GM06990 (cell line): ENCODE measurements at regions not wholly inside any gene's neighbourhood (a gene's known extent, or its start where the extent isn't known, plus 50 kb on each side); places are given as distances from the start of the nearest gene placed in this dataset.

Experiments used
- DNase-seq: peaks from one replicate; pipeline ENCODE4 v3.0.0-alpha.2; 2011; ENCODE audit not compliant: insufficient read length; ENCODE audit errors: extremely low read depth
- H3K27me3 ChIP-seq: replicated peaks from 2 replicates; pipeline ENCODE4 v1.6.0; 2011; ENCODE audit warnings: low read length; ENCODE audit not compliant: control insufficient read depth, insufficient read depth
- H3K36me3 ChIP-seq: 2 replicates; pipeline ENCODE4 v1.5.1; 2011; ENCODE audit warnings: low read length; ENCODE audit not compliant: control insufficient read depth, insufficient read depth
- H3K4me3 ChIP-seq: replicated peaks from 2 replicates; pipeline ENCODE4 v1.5.1; 2011; ENCODE audit warnings: low read depth, mild to moderate bottlenecking, control low read depth, low read length
- CTCF ChIP-seq: IDR thresholded peaks from 2 replicates; pipeline ENCODE4 v1.5.1; 2011; ENCODE audit warnings: low read length, control low read depth, mild to moderate bottlenecking, inconsistent platforms; ENCODE audit not compliant: insufficient read depth, poor library complexity, severe bottlenecking

GRCh38 chr14:65195042-65195719, 92.9 kb upstream of the MAX start:
- no peaks in the 10 kb centered on the region for H3K27me3 ChIP-seq
- peak; percentile 73 for DNase-seq
- peak overlapping the region; percentile 8; the same call in 1 of the 2 replicates for H3K4me3 ChIP-seq
- TF ChIP-seq CTCF, result no peak
- H3K36me3 ChIP-seq, result no peaks in the 10 kb centered on the region

GRCh38 chr14:65198346-65198745, 96.0 kb upstream of the MAX start:
- no peak for TF ChIP-seq CTCF
- Histone ChIP-seq H3K4me3 (no peak overlapping the region), H3K36me3 (no peaks in the 10 kb centered on the region), H3K27me3 (no peaks in the 10 kb centered on the region)
- DNase-seq, result no peak

DNA sequence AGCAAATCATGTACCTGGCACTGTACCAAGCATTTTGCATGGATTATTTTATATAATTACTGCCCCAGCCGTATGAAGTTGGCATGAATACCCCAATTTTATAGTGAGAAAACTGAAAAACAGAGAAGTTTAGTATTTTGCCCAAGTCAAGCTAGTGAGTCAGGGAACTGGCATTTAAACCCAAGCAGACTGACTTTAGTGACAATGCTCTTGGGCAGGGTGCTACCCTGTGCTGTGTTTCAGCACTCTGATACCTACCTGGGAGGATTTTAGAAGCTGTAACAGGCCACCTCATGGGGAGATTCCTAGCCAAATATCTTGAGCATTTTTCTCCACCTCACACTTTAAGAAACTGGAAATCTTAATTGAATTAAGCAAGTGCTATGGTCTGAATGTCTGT, 98.1 kb upstream of the MAX start:
- DNase-seq, result no peak
- H3K27me3 ChIP-seq, result no peaks in the 10 kb centered on the region
- TF ChIP-seq CTCF, result no peak
- H3K36me3 ChIP-seq, result no peaks in the 10 kb centered on the region
- H3K4me3 ChIP-seq, result no peak overlapping the region

GRCh38 chr14:65203574-65203973, 101.3 kb upstream of the MAX start:
- Histone ChIP-seq H3K27me3 (no peaks in the 10 kb centered on the region), H3K36me3 (no peaks in the 10 kb centered on the region), H3K4me3 (no peak overlapping the region)
- no peak for TF ChIP-seq CTCF
- no peak for DNase-seq

DNA sequence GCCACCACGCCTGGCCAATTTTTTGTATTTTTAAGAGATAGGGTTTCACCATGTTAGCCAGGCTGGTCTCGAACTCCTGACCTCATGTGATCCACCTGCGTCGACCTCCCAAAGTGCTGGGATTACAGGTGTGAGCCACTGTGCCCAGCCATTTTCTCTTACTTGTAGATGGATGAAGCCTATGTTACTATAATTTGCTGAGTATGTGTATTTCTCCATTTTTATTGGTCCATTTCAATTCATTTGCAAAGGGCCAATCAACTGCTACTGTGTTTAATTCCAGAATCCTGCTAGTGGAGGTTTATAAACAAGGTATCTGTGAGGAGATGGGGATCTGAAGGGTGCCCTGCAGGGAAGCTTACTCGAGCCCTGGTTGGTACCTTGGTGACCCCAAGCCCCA, 101.7 kb upstream of the MAX start:
- no peak for TF ChIP-seq CTCF
- H3K4me3 ChIP-seq, result no peak overlapping the region
- H3K36me3 ChIP-seq, result no peaks in the 10 kb centered on the region
- no peak for DNase-seq
- no peaks in the 10 kb centered on the region for H3K27me3 ChIP-seq

- DNase-seq, result no peak
- Histone ChIP-seq H3K4me3 (no peak overlapping the region), H3K27me3 (no peaks in the 10 kb centered on the region), H3K36me3 (no peaks in the 10 kb centered on the region)
- no peak for TF ChIP-seq CTCF
These were observed 103.7 kb upstream of the MAX start for GRCh38 chr14:65206078-65206447.
